ENCODE measurements at regions not wholly inside any gene's neighbourhood (a gene's known extent, or its start where the extent isn't known, plus 50 kb on each side); places are given as distances from the start of the nearest gene placed in this dataset.

DNA sequence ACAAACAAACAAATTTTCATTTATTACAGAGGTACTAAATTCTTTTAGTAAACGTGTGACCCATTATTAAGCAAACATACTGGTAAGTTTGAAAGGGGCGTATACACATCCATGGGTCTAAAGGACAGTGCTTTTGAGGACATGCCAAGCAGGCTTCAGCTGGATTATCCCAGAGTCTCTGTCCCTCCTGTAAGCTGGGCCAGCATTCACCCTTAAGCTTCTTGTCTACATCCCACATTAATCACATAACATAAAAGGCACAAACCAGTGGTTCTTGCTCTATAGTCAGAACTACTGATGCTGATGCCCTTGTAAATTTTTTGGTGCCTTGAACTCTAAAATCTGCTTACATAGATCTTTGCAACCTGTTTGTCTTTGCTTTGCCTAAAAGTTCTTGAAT is 150.8 kb upstream of the BNIP2 start:
- H3K4me3 ChIP-seq (ENCODE audit: control insufficient read depth, low read depth, low read length) = no peak overlapping the region
- DNase-seq (ENCODE audit: low read depth) = no peak
- TF ChIP-seq, protein P1, sequence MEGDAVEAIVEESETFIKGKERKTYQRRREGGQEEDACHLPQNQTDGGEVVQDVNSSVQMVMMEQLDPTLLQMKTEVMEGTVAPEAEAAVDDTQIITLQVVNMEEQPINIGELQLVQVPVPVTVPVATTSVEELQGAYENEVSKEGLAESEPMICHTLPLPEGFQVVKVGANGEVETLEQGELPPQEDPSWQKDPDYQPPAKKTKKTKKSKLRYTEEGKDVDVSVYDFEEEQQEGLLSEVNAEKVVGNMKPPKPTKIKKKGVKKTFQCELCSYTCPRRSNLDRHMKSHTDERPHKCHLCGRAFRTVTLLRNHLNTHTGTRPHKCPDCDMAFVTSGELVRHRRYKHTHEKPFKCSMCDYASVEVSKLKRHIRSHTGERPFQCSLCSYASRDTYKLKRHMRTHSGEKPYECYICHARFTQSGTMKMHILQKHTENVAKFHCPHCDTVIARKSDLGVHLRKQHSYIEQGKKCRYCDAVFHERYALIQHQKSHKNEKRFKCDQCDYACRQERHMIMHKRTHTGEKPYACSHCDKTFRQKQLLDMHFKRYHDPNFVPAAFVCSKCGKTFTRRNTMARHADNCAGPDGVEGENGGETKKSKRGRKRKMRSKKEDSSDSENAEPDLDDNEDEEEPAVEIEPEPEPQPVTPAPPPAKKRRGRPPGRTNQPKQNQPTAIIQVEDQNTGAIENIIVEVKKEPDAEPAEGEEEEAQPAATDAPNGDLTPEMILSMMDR (IDR thresholded peaks at IDR 0.05; ENCODE audit: control insufficient read depth, insufficient read depth, low read depth, low read length, missing control alignments) = no peak

DNA sequence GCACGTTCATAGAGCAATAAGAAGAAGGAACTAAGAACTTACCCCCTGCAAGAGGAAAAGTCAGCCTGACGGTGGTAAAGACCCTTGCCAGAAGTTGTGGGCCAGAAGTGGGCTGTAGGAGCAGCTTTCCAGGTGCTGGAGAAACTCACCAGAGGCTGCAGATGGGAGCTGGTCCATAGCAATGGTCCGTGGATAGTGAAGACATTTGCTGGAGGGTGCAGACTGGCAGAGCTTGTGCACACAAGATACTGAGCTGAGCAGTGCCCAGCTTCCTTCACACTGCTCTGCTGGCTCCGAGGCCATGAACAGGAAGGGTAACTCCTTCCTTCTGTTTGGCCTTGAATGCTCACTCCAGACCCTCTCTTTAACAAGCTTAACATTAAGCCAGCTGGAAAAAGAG is 149.8 kb upstream of the BNIP2 start:
- H3K4me3 ChIP-seq (ENCODE audit: control insufficient read depth, low read depth, low read length) = no peak overlapping the region
- DNase-seq (ENCODE audit: low read depth) = no peak
- TF ChIP-seq, protein P1 (IDR thresholded peaks at IDR 0.05; ENCODE audit: control insufficient read depth, insufficient read depth, low read depth, low read length, missing control alignments) = no peak

DNA sequence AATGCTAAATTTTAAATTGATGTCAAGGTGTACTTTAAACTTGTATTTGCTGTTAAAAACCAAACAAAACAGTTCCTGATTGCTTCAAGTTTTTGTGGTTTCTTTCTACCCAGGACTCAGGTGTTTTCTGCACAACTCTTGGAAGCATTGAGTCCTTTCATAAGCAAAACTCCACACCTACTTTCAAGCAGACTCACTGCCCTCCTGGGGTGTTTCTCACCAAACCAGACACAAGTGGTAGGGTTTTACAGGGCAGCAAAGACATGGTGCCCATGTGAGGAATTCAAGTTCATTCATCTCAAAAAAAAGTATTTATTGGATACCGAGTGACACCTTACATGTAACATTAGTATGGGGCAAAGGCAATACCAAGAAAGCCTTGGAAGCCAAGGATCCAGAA is 146.7 kb upstream of the BNIP2 start:
- TF ChIP-seq, protein P1 (IDR thresholded peaks at IDR 0.05; ENCODE audit: control insufficient read depth, insufficient read depth, low read depth, low read length, missing control alignments) = no peak
- DNase-seq (ENCODE audit: low read depth) = no peak
- H3K4me3 ChIP-seq (ENCODE audit: control insufficient read depth, low read depth, low read length) = no peak overlapping the region

DNA sequence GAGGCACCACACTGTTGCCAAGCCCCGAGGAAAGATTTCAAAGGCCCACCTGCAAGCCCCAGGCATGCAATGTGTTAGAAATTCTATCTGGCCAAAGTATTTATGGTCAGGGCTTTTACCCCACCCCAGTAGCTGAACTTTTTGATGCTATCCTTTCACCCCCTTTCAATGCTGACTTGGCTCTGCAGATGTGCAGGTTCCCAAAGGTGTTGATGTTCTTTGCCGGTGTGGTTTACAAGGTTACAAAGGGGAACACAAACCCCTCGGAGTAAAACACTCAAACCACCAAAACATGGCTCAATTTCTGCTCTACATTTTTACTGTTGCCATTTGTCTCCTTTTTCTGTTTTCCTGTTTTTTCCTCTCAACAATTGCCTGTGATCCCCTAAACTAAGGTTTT is 145.4 kb upstream of the BNIP2 start:
- DNase-seq (ENCODE audit: low read depth) = no peak
- TF ChIP-seq, protein P1 (IDR thresholded peaks at IDR 0.05; ENCODE audit: control insufficient read depth, insufficient read depth, low read depth, low read length, missing control alignments) = no peak
- H3K4me3 ChIP-seq (ENCODE audit: control insufficient read depth, low read depth, low read length) = no peak overlapping the region

DNA sequence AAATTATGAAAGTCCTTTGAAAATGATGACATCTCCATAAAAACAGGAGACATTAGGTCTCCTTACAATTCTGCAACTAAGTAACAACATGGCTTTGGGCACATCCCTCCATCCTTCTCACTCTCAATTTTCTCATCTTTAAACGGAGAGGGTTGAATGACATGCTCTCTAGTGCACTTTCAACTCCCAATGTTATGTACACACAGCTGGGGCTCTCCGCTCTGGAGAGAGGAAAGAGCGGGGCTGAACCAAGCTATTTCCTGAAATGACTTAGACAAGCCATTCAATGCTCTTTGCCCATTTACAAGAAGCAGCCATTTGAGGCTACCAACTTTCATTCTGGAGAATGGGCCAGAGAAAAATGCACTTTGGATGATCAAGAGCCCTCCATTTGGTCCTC is 144.2 kb upstream of the BNIP2 start:
- TF ChIP-seq, protein P1 (IDR thresholded peaks at IDR 0.05; ENCODE audit: control insufficient read depth, insufficient read depth, low read depth, low read length, missing control alignments) = no peak
- no peak for DNase-seq (ENCODE audit: low read depth)
- H3K4me3 ChIP-seq (ENCODE audit: control insufficient read depth, low read depth, low read length) = no peak overlapping the region

DNA sequence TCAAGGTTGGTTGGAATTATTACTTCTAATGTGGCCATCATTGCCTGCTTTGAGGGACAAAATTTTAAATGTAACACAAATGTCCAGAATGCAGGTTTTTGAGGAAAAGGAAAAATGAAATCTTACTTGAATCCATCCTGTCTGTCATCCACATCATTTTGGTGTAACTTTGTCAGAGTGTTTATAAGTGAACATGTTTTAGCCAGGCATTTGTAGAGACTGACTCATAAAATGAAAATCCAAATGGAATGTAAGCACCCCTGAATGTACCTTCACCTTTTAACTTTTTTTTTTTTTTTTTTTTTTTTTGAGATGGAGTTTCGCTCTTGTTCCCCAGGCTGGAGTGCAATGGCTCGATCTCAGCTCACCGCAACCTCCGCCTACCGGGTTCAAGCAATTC is 141.8 kb upstream of the BNIP2 start:
- H3K4me3 ChIP-seq (ENCODE audit: control insufficient read depth, low read depth, low read length) = no peak overlapping the region
- TF ChIP-seq, protein P1 (IDR thresholded peaks at IDR 0.05; ENCODE audit: control insufficient read depth, insufficient read depth, low read depth, low read length, missing control alignments) = no peak
- no peak for DNase-seq (ENCODE audit: low read depth)

DNA sequence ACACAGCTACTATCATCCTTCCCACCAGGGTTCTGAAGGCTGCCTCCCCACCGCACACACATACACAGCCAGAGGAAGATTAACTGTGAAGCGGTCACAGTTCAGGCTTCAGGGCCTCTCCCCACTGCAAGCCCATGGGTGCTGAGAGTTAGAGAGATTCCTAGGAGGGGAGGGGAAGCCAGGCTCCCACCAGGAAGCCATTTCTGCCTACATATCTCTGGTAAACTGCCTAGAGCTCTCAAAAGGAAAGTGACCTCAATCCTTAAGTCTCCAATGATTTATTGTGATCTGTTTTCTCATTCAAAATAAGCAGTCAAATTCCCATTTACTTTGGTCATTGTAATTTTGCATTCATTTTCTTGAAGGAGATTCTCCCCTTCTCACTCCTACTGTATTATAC is 141.0 kb upstream of the BNIP2 start:
- no peak overlapping the region for H3K4me3 ChIP-seq (ENCODE audit: control insufficient read depth, low read depth, low read length)
- no peak for DNase-seq (ENCODE audit: low read depth)
- TF ChIP-seq, protein P1 (IDR thresholded peaks at IDR 0.05; ENCODE audit: control insufficient read depth, insufficient read depth, low read depth, low read length, missing control alignments) = no peak
